Suprapubic skin (tissue), 4 donors: ENCODE measurements at regions not wholly inside any gene's neighbourhood (a gene's known extent, or its start where the extent isn't known, plus 50 kb on each side); places are given as distances from the start of the nearest gene placed in this dataset.

Source experiments
- EP300 ChIP-seq: sonication (generic); formaldehyde crosslinking; IDR thresholded peaks from one replicate; pipeline ENCODE4 v1.6.1; 2017; ENCODE audit warnings: antibody characterized with exemption
- POLR2AphosphoS5 ChIP-seq, 3 donors: sonication (generic); formaldehyde crosslinking; IDR thresholded peaks; one replicate each; pipeline ENCODE4 v1.6.1; 2017; ENCODE audit warnings: antibody characterized with exemption in 3 of 3
- TF ChIP-seq, protein P1 (sequence below), 2 donors: fragments of 200-600 bp in 1 of 2; fragments of 450-650 bp in 1 of 2; sonication (generic) in 1 of 2; IDR thresholded peaks; one replicate each; pipeline ENCODE4 v1.5.1; 2016 to 2019; ENCODE audit warnings: antibody characterized with exemption in 2 of 2, mild to moderate bottlenecking in 1 of 2, moderate library complexity in 1 of 2

DNA sequence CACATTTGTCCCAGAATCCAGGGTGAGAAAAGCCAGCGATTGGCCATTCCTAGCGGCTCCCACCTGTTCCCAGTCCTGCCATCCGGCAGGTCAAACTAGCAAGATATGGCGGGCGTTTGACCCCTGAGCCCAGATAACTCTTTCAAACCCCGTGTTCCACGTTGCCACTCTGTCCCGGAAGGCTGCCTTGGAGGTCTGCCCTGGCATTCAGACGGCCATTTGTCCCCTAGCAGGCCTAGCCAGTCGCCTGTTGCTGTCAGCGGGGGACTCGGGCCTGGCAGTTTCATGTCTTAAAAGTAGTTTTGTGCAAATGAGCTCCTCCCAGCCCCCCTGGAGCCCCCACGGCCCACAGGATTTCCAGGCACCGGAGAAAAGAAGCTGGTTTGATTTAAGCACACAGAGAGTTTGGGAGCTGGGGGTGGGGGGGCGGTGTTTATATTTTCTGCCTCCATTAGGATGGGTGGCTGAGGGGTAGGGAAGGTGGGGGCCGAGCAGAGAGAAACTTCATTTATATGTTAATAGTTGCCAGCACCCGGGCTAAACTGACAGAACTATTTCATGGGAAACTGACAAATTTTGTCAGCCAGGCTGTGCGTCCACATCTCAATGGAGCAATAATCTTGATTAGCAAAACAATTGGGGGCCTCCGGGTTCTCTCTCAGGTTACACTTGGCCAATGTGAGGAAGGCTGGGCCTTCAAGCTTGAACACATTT is 240.9 kb upstream of the SALL1 start:
- TF ChIP-seq POLR2AphosphoS5 (IDR thresholded peaks at IDR 0.05): no peak
- no peak for TF ChIP-seq EP300
- TF ChIP-seq, protein P1, sequence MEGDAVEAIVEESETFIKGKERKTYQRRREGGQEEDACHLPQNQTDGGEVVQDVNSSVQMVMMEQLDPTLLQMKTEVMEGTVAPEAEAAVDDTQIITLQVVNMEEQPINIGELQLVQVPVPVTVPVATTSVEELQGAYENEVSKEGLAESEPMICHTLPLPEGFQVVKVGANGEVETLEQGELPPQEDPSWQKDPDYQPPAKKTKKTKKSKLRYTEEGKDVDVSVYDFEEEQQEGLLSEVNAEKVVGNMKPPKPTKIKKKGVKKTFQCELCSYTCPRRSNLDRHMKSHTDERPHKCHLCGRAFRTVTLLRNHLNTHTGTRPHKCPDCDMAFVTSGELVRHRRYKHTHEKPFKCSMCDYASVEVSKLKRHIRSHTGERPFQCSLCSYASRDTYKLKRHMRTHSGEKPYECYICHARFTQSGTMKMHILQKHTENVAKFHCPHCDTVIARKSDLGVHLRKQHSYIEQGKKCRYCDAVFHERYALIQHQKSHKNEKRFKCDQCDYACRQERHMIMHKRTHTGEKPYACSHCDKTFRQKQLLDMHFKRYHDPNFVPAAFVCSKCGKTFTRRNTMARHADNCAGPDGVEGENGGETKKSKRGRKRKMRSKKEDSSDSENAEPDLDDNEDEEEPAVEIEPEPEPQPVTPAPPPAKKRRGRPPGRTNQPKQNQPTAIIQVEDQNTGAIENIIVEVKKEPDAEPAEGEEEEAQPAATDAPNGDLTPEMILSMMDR (IDR thresholded peaks at IDR 0.05): no peak
